Lower lobe of right lung (tissue), 2 donors: ENCODE measurements at regions not wholly inside any gene's neighbourhood (a gene's known extent, or its start where the extent isn't known, plus 50 kb on each side); places are given as distances from the start of the nearest gene placed in this dataset.

Experiments
- ATAC-seq, 2 donors: fragments of 200-7000 bp; cut with Tn5 transposase; one replicate each; pipeline ENCODE4 v1.9.1; 2020 to 2022; ENCODE audit warnings: mild to moderate bottlenecking in 2 of 2, moderate library complexity in 2 of 2
- DNase-seq: peaks from one replicate; pipeline ENCODE4 v3.0.0-alpha.2; 2020
- H3K27ac ChIP-seq: fragments of 200-600 bp; one replicate; pipeline ENCODE4 v1.8.0; 2022
- H3K27me3 ChIP-seq: fragments of 200-600 bp; one replicate; pipeline ENCODE4 v1.8.0; 2022; ENCODE audit warnings: low read depth
- H3K36me3 ChIP-seq: fragments of 200-600 bp; one replicate; pipeline ENCODE4 v1.8.0; 2022; ENCODE audit warnings: mild to moderate bottlenecking
- H3K4me1 ChIP-seq: fragments of 200-600 bp; one replicate; pipeline ENCODE4 v1.8.0; 2022
- H3K4me3 ChIP-seq: fragments of 200-600 bp; one replicate; pipeline ENCODE4 v1.8.0; 2022; ENCODE audit warnings: mild to moderate bottlenecking
- H3K9me3 ChIP-seq: fragments of 200-600 bp; one replicate; pipeline ENCODE4 v1.8.0; 2022
- CTCF ChIP-seq: fragments of 200-600 bp; IDR thresholded peaks from one replicate; pipeline ENCODE4 v1.8.0; 2022; ENCODE audit warnings: antibody characterized with exemption, mild to moderate bottlenecking
- intact Hi-C: fragments of 100-400 bp; cut with DNase I; formaldehyde crosslinking; loops from one replicate; pipeline ENCODE4 v1.11.0; 2022
- donor health status: DM: no; HTN: yes; CAD: no; lungs with severe emphysema.

- H3K4me3 ChIP-seq: no peak overlapping the region
- H3K4me1 ChIP-seq: no peaks in the 10 kb centered on the region
- DNase-seq (no peak), ATAC-seq (no peak)
- intact Hi-C loops: no loop called here
- no peak for TF ChIP-seq CTCF
- peaks cover 5% of the 10 kb centered on the region for H3K27me3 ChIP-seq
- H3K27ac ChIP-seq: no peak overlapping the region
- H3K9me3 ChIP-seq: no peaks in the 10 kb centered on the region
- H3K36me3 ChIP-seq: no peaks in the 10 kb centered on the region
Observed at GRCh38 chr9:32698706-32699277, 63.3 kb upstream of the TAF1L start.

GRCh38 chr9:32701321-32702022 lies 66.0 kb upstream of the TAF1L start:
- H3K4me1 ChIP-seq: no peaks in the 10 kb centered on the region
- no peak for DNase-seq
- no peak for ATAC-seq
- H3K27me3 ChIP-seq: peaks cover 5% of the 10 kb centered on the region
- H3K9me3 ChIP-seq: no peaks in the 10 kb centered on the region
- H3K4me3 ChIP-seq: no peak overlapping the region
- no peak overlapping the region for H3K27ac ChIP-seq
- H3K36me3 ChIP-seq: no peaks in the 10 kb centered on the region
- TF ChIP-seq CTCF: no peak
- intact Hi-C loops: no loop called here

GRCh38 chr9:32703635-32704034 lies 68.2 kb upstream of the TAF1L start:
- Histone ChIP-seq H3K27me3 (peaks cover 5% of the 10 kb centered on the region), H3K4me1 (no peaks in the 10 kb centered on the region), H3K27ac (no peak overlapping the region), H3K4me3 (no peak overlapping the region), H3K36me3 (no peaks in the 10 kb centered on the region), H3K9me3 (no peaks in the 10 kb centered on the region)
- ATAC-seq (no peak), DNase-seq (no peak)
- TF ChIP-seq CTCF: no peak
- intact Hi-C loops: no loop called here

GRCh38 chr9:32704343-32704742 lies 68.9 kb upstream of the TAF1L start:
- no peak for TF ChIP-seq CTCF
- intact Hi-C loops: no loop called here
- DNase-seq (no peak), ATAC-seq (no peak)
- no peak overlapping the region for H3K4me3 ChIP-seq
- H3K27me3 ChIP-seq: peaks cover 5% of the 10 kb centered on the region
- no peaks in the 10 kb centered on the region for H3K4me1 ChIP-seq
- H3K27ac ChIP-seq: no peak overlapping the region
- no peaks in the 10 kb centered on the region for H3K36me3 ChIP-seq
- H3K9me3 ChIP-seq: no peaks in the 10 kb centered on the region

GRCh38 chr9:32705059-32705458 lies 69.6 kb upstream of the TAF1L start:
- no peak for DNase-seq
- H3K9me3 ChIP-seq: no peaks in the 10 kb centered on the region
- peaks cover 5% of the 10 kb centered on the region for H3K27me3 ChIP-seq
- H3K27ac ChIP-seq: no peak overlapping the region
- ATAC-seq: no peak
- H3K4me3 ChIP-seq: no peak overlapping the region
- no peaks in the 10 kb centered on the region for H3K4me1 ChIP-seq
- TF ChIP-seq CTCF: no peak
- H3K36me3 ChIP-seq: no peaks in the 10 kb centered on the region
- intact Hi-C loops: no loop called here
